Colon (tissue), 2 donors: ENCODE measurements at regions not wholly inside any gene's neighbourhood (a gene's known extent, or its start where the extent isn't known, plus 50 kb on each side); places are given as distances from the start of the nearest gene placed in this dataset.
"Not testable (repeated sequence)": the region's sequence is repeated elsewhere in the genome, so short reads cannot be mapped to it uniquely, and the experiment has no call there.

Experiments
- FAIRE-seq: peaks from 2 replicates; lab custom pipeline; 2012; peaks lifted over from hg19 to GRCh38; lab: Jason Lieb, UNC
- donor health status: control.
- donor health status: control.

- FAIRE-seq, result no peak
Measured at GRCh38 chr3:81910244-81910852, 148.9 kb upstream of the GBE1 start.

- no peak for FAIRE-seq
Measured at GRCh38 chr3:81909796-81910195, 148.4 kb upstream of the GBE1 start.

- no peak for FAIRE-seq
Measured at GRCh38 chr3:81908561-81908960, 147.1 kb upstream of the GBE1 start.

- FAIRE-seq, result no peak
Measured at GRCh38 chr3:81898336-81898735, 136.9 kb upstream of the GBE1 start.

- FAIRE-seq, result no peak
Measured at GRCh38 chr3:81894598-81894997, 133.2 kb upstream of the GBE1 start.

- no peak for FAIRE-seq
Measured at GRCh38 chr3:81891055-81891895, 129.8 kb upstream of the GBE1 start.

- no peak for FAIRE-seq
Measured at GRCh38 chr3:81888914-81889557, 127.6 kb upstream of the GBE1 start.

GRCh38 chr3:81887448-81887847 is 126.0 kb upstream of the GBE1 start:
- FAIRE-seq, result no peak

- no peak for FAIRE-seq
Measured at GRCh38 chr3:81886081-81886480, 124.6 kb upstream of the GBE1 start.

- no peak for FAIRE-seq
Measured at GRCh38 chr3:81884791-81885190, 123.3 kb upstream of the GBE1 start.

GRCh38 chr3:81876826-81877225 is 115.4 kb upstream of the GBE1 start:
- no peak for FAIRE-seq

GRCh38 chr3:81874738-81875137 is 113.3 kb upstream of the GBE1 start:
- FAIRE-seq, result no peak

GRCh38 chr3:81872566-81872965 is 111.1 kb upstream of the GBE1 start:
- FAIRE-seq, result no peak

GRCh38 chr3:81871358-81872155 is 110.1 kb upstream of the GBE1 start:
- no peak for FAIRE-seq

GRCh38 chr3:81869382-81869781 is 107.9 kb upstream of the GBE1 start:
- no peak for FAIRE-seq

GRCh38 chr3:81868597-81868996 is 107.2 kb upstream of the GBE1 start:
- FAIRE-seq, result no peak

GRCh38 chr3:81867875-81868274 is 106.4 kb upstream of the GBE1 start:
- no peak for FAIRE-seq

- FAIRE-seq, result not testable (repeated sequence)
Measured at GRCh38 chr3:81865164-81865563, 103.7 kb upstream of the GBE1 start.

GRCh38 chr3:81864272-81864671 is 102.8 kb upstream of the GBE1 start:
- no peak for FAIRE-seq

- FAIRE-seq, result no peak
Measured at GRCh38 chr3:81863756-81864155, 102.3 kb upstream of the GBE1 start.

- no peak for FAIRE-seq
Measured at GRCh38 chr3:81861593-81861992, 100.1 kb upstream of the GBE1 start.

- FAIRE-seq, result no peak
Measured at GRCh38 chr3:81859524-81859923, 98.1 kb upstream of the GBE1 start.

- no peak for FAIRE-seq
Measured at GRCh38 chr3:81853431-81853830, 92.0 kb upstream of the GBE1 start.
